ENCODE measurements at regions not wholly inside any gene's neighbourhood (a gene's known extent, or its start where the extent isn't known, plus 50 kb on each side); places are given as distances from the start of the nearest gene placed in this dataset.

- peak; percentile 56 for TF ChIP-seq CTCF (IDR thresholded peaks at IDR 0.05; ENCODE audit: poor library complexity)
- no peak for TF ChIP-seq EZH2 (IDR thresholded peaks at IDR 0.05; ENCODE audit: borderline replicate concordance)
- TF ChIP-seq EZH2phosphoT487 (IDR thresholded peaks at IDR 0.05; ENCODE audit: low read depth, severe bottlenecking, unreplicated experiment), result no peak
Measured at GRCh38 chr3:153595186-153595815, 433.3 kb downstream of the RAP2B start.
